Cardiac fibroblast (primary cell): ENCODE measurements at regions not wholly inside any gene's neighbourhood (a gene's known extent, or its start where the extent isn't known, plus 50 kb on each side); places are given as distances from the start of the nearest gene placed in this dataset.

Experiments
- DNase-seq, 2 donors: peaks; one replicate each; pipeline versions ENCODE4 v3.0.0 to v3.0.0-alpha.2; 2010; ENCODE audit warnings: low read depth in 2 of 2
- H3K4me3 ChIP-seq, 2 donors: replicated peaks in 1 of 2; 1 replicate in 1 of 2; 2 replicates in 1 of 2; pipeline ENCODE4 v1.5.1; 2011; ENCODE audit warnings: low read depth in 2 of 2, low read length in 2 of 2, mild to moderate bottlenecking in 2 of 2, moderate library complexity in 1 of 2
- CTCF ChIP-seq: IDR thresholded peaks from one replicate; pipeline ENCODE4 v1.5.1; 2011; ENCODE audit warnings: low read depth, mild to moderate bottlenecking, low read length, inconsistent platforms

GRCh38 chr11:31879681-31880080 is 68.6 kb upstream of the PAX6 start:
- TF ChIP-seq CTCF, result no peak
- no peak overlapping the region for H3K4me3 ChIP-seq
- no peak for DNase-seq

GRCh38 chr11:31877863-31878262 is 66.7 kb upstream of the PAX6 start:
- H3K4me3 ChIP-seq, result no peak overlapping the region
- no peak for TF ChIP-seq CTCF
- no peak for DNase-seq

- DNase-seq, result no peak
- no peak for TF ChIP-seq CTCF
- no peak overlapping the region for H3K4me3 ChIP-seq
These were observed 66.0 kb upstream of the PAX6 start for GRCh38 chr11:31877083-31877482.

GRCh38 chr11:31875866-31876560 is 64.9 kb upstream of the PAX6 start:
- no peak for TF ChIP-seq CTCF
- no peak for DNase-seq
- H3K4me3 ChIP-seq, result no peak overlapping the region

GRCh38 chr11:31874631-31875191 is 63.6 kb upstream of the PAX6 start:
- H3K4me3 ChIP-seq, result no peak overlapping the region
- DNase-seq, result no peak
- TF ChIP-seq CTCF, result no peak

GRCh38 chr11:31873124-31873523 is 62.0 kb upstream of the PAX6 start:
- TF ChIP-seq CTCF, result no peak
- DNase-seq, result no peak
- H3K4me3 ChIP-seq, result no peak overlapping the region

- DNase-seq, result no peak
- no peak overlapping the region for H3K4me3 ChIP-seq
- TF ChIP-seq CTCF, result no peak
These were observed 60.9 kb upstream of the PAX6 start for GRCh38 chr11:31872076-31872443.
